ENCODE measurements at regions not wholly inside any gene's neighbourhood (a gene's known extent, or its start where the extent isn't known, plus 50 kb on each side); places are given as distances from the start of the nearest gene placed in this dataset.
"Not testable (repeated sequence)": the region's sequence is repeated elsewhere in the genome, so short reads cannot be mapped to it uniquely, and the experiment has no call there.

GRCh38 chr12:91467686-91468085, 285.1 kb upstream of the DCN start:
- Mint-ChIP-seq H3K36me3 (ENCODE audit: low read depth) (no peaks in the 10 kb centered on the region), H3K4me1 (ENCODE audit: low read depth) (no peaks in the 10 kb centered on the region), H3K27me3 (ENCODE audit: insufficient read depth) (no peaks in the 10 kb centered on the region; the same call in 1 of the 2 replicates), H3K27ac (no peak overlapping the region), H3K4me3 (no peak overlapping the region), H3K9me3 (peaks cover 3% of the 10 kb centered on the region; the same call in 1 of the 2 replicates)
- no peak for DNase-seq
- no peak for TF ChIP-seq CTCF (IDR thresholded peaks at IDR 0.05)

GRCh38 chr12:91461061-91461460, 278.4 kb upstream of the DCN start:
- no peak for DNase-seq
- no peak overlapping the region for H3K4me3 Mint-ChIP-seq
- no peaks in the 10 kb centered on the region; the same call in 1 of the 2 replicates for H3K27me3 Mint-ChIP-seq (ENCODE audit: insufficient read depth)
- H3K9me3 Mint-ChIP-seq = peaks cover 15% of the 10 kb centered on the region; the same call in 1 of the 2 replicates
- TF ChIP-seq CTCF (IDR thresholded peaks at IDR 0.05) = no peak
- no peaks in the 10 kb centered on the region for H3K4me1 Mint-ChIP-seq (ENCODE audit: low read depth)
- no peak overlapping the region for H3K27ac Mint-ChIP-seq
- H3K36me3 Mint-ChIP-seq (ENCODE audit: low read depth) = no peaks in the 10 kb centered on the region

- Mint-ChIP-seq H3K9me3 (peaks cover 15% of the 10 kb centered on the region; the same call in 1 of the 2 replicates), H3K27ac (no peak overlapping the region), H3K4me3 (no peak overlapping the region), H3K36me3 (ENCODE audit: low read depth) (no peaks in the 10 kb centered on the region), H3K27me3 (ENCODE audit: insufficient read depth) (no peaks in the 10 kb centered on the region; the same call in 1 of the 2 replicates), H3K4me1 (ENCODE audit: low read depth) (no peaks in the 10 kb centered on the region)
- no peak for DNase-seq
- no peak for TF ChIP-seq CTCF (IDR thresholded peaks at IDR 0.05)
Measured at GRCh38 chr12:91460469-91460868, 277.9 kb upstream of the DCN start.

GRCh38 chr12:91455321-91455720, 272.7 kb upstream of the DCN start:
- Mint-ChIP-seq H3K4me1 (ENCODE audit: low read depth) (no peaks in the 10 kb centered on the region), H3K27me3 (ENCODE audit: insufficient read depth) (no peaks in the 10 kb centered on the region), H3K9me3 (no peaks in the 10 kb centered on the region), H3K27ac (no peak overlapping the region), H3K4me3 (no peak overlapping the region), H3K36me3 (ENCODE audit: low read depth) (no peaks in the 10 kb centered on the region)
- TF ChIP-seq CTCF (IDR thresholded peaks at IDR 0.05) = no peak
- no peak for DNase-seq

- Mint-ChIP-seq H3K4me3 (no peak overlapping the region), H3K4me1 (ENCODE audit: low read depth) (no peaks in the 10 kb centered on the region), H3K36me3 (ENCODE audit: low read depth) (no peaks in the 10 kb centered on the region), H3K27me3 (ENCODE audit: insufficient read depth) (no peaks in the 10 kb centered on the region), H3K9me3 (no peaks in the 10 kb centered on the region), H3K27ac (no peak overlapping the region)
- no peak for TF ChIP-seq CTCF (IDR thresholded peaks at IDR 0.05)
- no peak for DNase-seq
Measured at GRCh38 chr12:91454179-91454578, 271.6 kb upstream of the DCN start.

- H3K27me3 Mint-ChIP-seq (ENCODE audit: insufficient read depth); H3K9me3 Mint-ChIP-seq; H3K4me3 Mint-ChIP-seq; DNase-seq; H3K4me1 Mint-ChIP-seq (ENCODE audit: low read depth); H3K27ac Mint-ChIP-seq; H3K36me3 Mint-ChIP-seq (ENCODE audit: low read depth): not testable (repeated sequence)
Measured at GRCh38 chr12:91452464-91452863, 269.8 kb upstream of the DCN start.

Data from HFFc6 (cell line).